Ishikawa (cell line): ENCODE measurements at regions not wholly inside any gene's neighbourhood (a gene's known extent, or its start where the extent isn't known, plus 50 kb on each side); places are given as distances from the start of the nearest gene placed in this dataset.

ENCODE experiments used
- CEBPB ChIP-seq: IDR thresholded peaks from 2 replicates; pipeline ENCODE4 v1.6.1; 2012
- CREB1 ChIP-seq: IDR thresholded peaks from 2 replicates; pipeline ENCODE4 v1.6.1; 2012; ENCODE audit warnings: low read depth
- EGR1 ChIP-seq: IDR thresholded peaks from 2 replicates; pipeline ENCODE4 v1.6.1; 2012
- EP300 ChIP-seq: IDR thresholded peaks from 2 replicates; pipeline ENCODE4 v1.6.1; 2012; ENCODE audit warnings: borderline replicate concordance
- FOXM1 ChIP-seq: IDR thresholded peaks from 2 replicates; pipeline ENCODE4 v1.6.1; 2012; ENCODE audit warnings: low read depth, borderline replicate concordance
- MAX ChIP-seq: IDR thresholded peaks from 2 replicates; pipeline ENCODE4 v1.6.1; 2012
- NFIC ChIP-seq: IDR thresholded peaks from 2 replicates; pipeline ENCODE4 v1.6.1; 2012
- RAD21 ChIP-seq: IDR thresholded peaks from 2 replicates; pipeline ENCODE4 v1.6.1; 2012; ENCODE audit warnings: low read depth
- REST ChIP-seq: IDR thresholded peaks from 2 replicates; pipeline ENCODE4 v1.6.1; 2012; ENCODE audit warnings: low read depth, mild to moderate bottlenecking
- TAF1 ChIP-seq: IDR thresholded peaks from 2 replicates; pipeline ENCODE4 v1.6.1; 2012; ENCODE audit warnings: low read depth, mild to moderate bottlenecking
- TCF12 ChIP-seq: IDR thresholded peaks from 2 replicates; pipeline ENCODE4 v1.6.1; 2012; ENCODE audit warnings: low read depth
- TEAD4 ChIP-seq: IDR thresholded peaks from 2 replicates; pipeline ENCODE4 v1.6.1; 2012
- USF1 ChIP-seq: IDR thresholded peaks from 2 replicates; pipeline ENCODE4 v1.6.1; 2012
- YY1 ChIP-seq: IDR thresholded peaks from 2 replicates; pipeline ENCODE4 v1.6.1; 2012; ENCODE audit warnings: low read depth
- ZBTB7A ChIP-seq: IDR thresholded peaks from 2 replicates; pipeline ENCODE4 v1.6.1; 2012; ENCODE audit warnings: low read depth

- no peak for TF ChIP-seq USF1
- TF ChIP-seq RAD21, result no peak
- TF ChIP-seq MAX, result no peak
- TF ChIP-seq TCF12, result no peak
- TF ChIP-seq CEBPB, result no peak
- no peak for TF ChIP-seq TAF1
- no peak for TF ChIP-seq TEAD4
Measured at GRCh38 chr7:28311670-28312069, 100.6 kb upstream of the CREB5 start.

GRCh38 chr7:28312948-28313347, 99.4 kb upstream of the CREB5 start:
- TF ChIP-seq ZBTB7A, result no peak
- TF ChIP-seq NFIC, result no peak
- TF ChIP-seq CEBPB, result no peak
- no peak for TF ChIP-seq EP300
- no peak for TF ChIP-seq YY1
- no peak for TF ChIP-seq USF1

- TF ChIP-seq USF1 (no peak), YY1 (no peak), RAD21 (no peak), REST (no peak), CREB1 (no peak)
Measured at GRCh38 chr7:28314841-28315240, 97.5 kb upstream of the CREB5 start.

GRCh38 chr7:28315565-28316410, 96.5 kb upstream of the CREB5 start:
- TF ChIP-seq RAD21 (no peak), EP300 (no peak), REST (no peak), NFIC (no peak), TCF12 (no peak), TEAD4 (no peak), YY1 (no peak), EGR1 (no peak), TAF1 (no peak), ZBTB7A (no peak), CREB1 (no peak), CEBPB (no peak), FOXM1 (no peak), MAX (no peak), USF1 (no peak)

GRCh38 chr7:28316489-28316888, 95.8 kb upstream of the CREB5 start:
- TF ChIP-seq YY1, result no peak
- TF ChIP-seq NFIC, result no peak
- no peak for TF ChIP-seq TAF1
- TF ChIP-seq RAD21, result no peak
- no peak for TF ChIP-seq ZBTB7A
- TF ChIP-seq EGR1, result no peak
- no peak for TF ChIP-seq TEAD4
- no peak for TF ChIP-seq REST
- TF ChIP-seq TCF12, result no peak
- no peak for TF ChIP-seq CREB1
- no peak for TF ChIP-seq MAX
